Adrenal gland (tissue), 5 donors: ENCODE measurements at regions not wholly inside any gene's neighbourhood (a gene's known extent, or its start where the extent isn't known, plus 50 kb on each side); places are given as distances from the start of the nearest gene placed in this dataset.

Experiments
- CTCF ChIP-seq, 6 experiments: fragments of 450-650 bp in 4 of 6; fragments of 200-600 bp in 2 of 6; sonication (generic) in 1 of 6; IDR thresholded peaks; 1 replicate in 5 of 6; 2 replicates in 1 of 6; pipeline versions ENCODE4 v1.5.1 to v1.8.0; 2016 to 2021; ENCODE audit warnings: antibody characterized with exemption in 6 of 6, mild to moderate bottlenecking in 2 of 6, moderate library complexity in 1 of 6
- POLR2A ChIP-seq, 2 donors: fragments of 450-650 bp; IDR thresholded peaks; one replicate each; pipeline ENCODE4 v1.6.1; 2017; ENCODE audit warnings: antibody characterized with exemption in 2 of 2, mild to moderate bottlenecking in 2 of 2, moderate library complexity in 1 of 2
- donor health status: DM: no; HTN: no; CAD: no.

- TF ChIP-seq POLR2A (IDR thresholded peaks at IDR 0.05) (no peak), CTCF (IDR thresholded peaks at IDR 0.05) (no peak)
These were observed 215.6 kb downstream of the FOXG1 start for GRCh38 chr14:28982228-28982627.
